ENCODE measurements at regions not wholly inside any gene's neighbourhood (a gene's known extent, or its start where the extent isn't known, plus 50 kb on each side); places are given as distances from the start of the nearest gene placed in this dataset.

DNA sequence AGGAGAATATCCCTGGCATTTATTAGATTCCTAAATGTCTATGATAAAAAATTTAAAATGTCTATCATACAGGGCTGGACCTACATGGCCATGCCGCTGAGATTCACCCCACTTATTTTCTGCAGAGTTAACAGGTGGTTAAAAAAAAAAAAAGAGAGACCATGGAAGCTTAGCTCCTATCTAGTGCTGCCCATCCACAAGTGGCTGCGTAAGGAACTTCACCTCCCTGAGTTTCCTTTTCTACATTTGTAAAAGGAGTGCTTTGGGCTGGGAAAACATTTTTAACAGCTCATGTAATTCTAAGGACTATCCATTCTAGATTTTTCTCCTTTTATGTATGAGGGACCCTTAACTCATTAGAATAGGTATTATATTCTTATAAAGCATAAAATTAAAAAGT lies 534.1 kb downstream of the MMUT start:
- no peaks in the 10 kb centered on the region for H3K9me3 Mint-ChIP-seq
- no peaks in the 10 kb centered on the region for H3K4me1 Mint-ChIP-seq
- no peaks in the 10 kb centered on the region for H3K36me3 Mint-ChIP-seq (ENCODE audit: low read depth)
- no peaks in the 10 kb centered on the region for H3K27me3 Mint-ChIP-seq (ENCODE audit: low read depth, poor library complexity)
- TF ChIP-seq, protein P1, sequence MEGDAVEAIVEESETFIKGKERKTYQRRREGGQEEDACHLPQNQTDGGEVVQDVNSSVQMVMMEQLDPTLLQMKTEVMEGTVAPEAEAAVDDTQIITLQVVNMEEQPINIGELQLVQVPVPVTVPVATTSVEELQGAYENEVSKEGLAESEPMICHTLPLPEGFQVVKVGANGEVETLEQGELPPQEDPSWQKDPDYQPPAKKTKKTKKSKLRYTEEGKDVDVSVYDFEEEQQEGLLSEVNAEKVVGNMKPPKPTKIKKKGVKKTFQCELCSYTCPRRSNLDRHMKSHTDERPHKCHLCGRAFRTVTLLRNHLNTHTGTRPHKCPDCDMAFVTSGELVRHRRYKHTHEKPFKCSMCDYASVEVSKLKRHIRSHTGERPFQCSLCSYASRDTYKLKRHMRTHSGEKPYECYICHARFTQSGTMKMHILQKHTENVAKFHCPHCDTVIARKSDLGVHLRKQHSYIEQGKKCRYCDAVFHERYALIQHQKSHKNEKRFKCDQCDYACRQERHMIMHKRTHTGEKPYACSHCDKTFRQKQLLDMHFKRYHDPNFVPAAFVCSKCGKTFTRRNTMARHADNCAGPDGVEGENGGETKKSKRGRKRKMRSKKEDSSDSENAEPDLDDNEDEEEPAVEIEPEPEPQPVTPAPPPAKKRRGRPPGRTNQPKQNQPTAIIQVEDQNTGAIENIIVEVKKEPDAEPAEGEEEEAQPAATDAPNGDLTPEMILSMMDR (IDR thresholded peaks at IDR 0.05): no peak
- no peak overlapping the region for H3K4me3 Mint-ChIP-seq
- DNase-seq: no peak
- H3K27ac Mint-ChIP-seq: no peak overlapping the region

DNA sequence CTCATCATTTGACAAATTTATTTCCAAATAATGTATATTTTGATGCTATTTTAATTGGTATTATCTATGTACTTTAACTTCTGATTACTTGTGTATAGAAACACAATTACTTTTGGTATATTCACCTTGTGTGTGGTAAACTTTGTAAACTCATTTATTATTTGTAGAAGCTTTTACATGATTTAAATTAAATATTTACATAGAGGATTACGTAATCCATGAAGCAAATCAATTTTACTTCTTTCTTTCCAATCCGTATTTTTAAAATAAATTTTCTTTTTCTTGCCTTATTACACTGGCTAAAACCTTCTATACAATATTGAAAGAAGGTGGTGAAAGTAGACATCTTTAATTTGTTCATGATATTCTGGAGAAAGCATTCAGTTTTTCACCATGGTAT lies 540.2 kb downstream of the MMUT start:
- H3K4me1 Mint-ChIP-seq: no peaks in the 10 kb centered on the region
- no peak overlapping the region for H3K27ac Mint-ChIP-seq
- DNase-seq: no peak
- H3K36me3 Mint-ChIP-seq (ENCODE audit: low read depth): no peaks in the 10 kb centered on the region
- H3K27me3 Mint-ChIP-seq (ENCODE audit: low read depth, poor library complexity): no peaks in the 10 kb centered on the region
- TF ChIP-seq, protein P1 (IDR thresholded peaks at IDR 0.05): no peak
- H3K4me3 Mint-ChIP-seq: no peak overlapping the region
- no peaks in the 10 kb centered on the region for H3K9me3 Mint-ChIP-seq

DNA sequence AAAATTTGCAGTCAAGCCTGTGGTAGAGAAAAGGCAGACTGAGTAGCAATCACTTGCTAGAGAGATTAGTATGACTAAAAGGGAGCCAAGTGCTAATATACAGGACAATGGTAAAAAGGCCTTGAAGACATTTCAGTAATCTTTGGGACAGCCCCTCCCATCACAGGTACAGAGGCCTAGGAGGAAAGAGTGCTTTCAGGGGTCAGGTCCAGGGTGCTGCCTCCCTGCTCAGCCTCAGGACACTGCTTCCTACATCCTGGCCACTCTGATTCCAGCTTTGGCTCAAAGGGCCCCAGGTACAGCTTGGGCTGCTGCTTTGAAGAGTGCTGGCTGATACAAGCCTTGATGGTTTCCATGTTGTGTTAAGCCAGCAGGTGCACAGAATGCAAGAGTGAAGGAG lies 543.5 kb downstream of the MMUT start:
- DNase-seq: no peak
- no peaks in the 10 kb centered on the region for H3K9me3 Mint-ChIP-seq
- no peaks in the 10 kb centered on the region for H3K27me3 Mint-ChIP-seq (ENCODE audit: low read depth, poor library complexity)
- TF ChIP-seq, protein P1 (IDR thresholded peaks at IDR 0.05): no peak
- H3K27ac Mint-ChIP-seq: no peak overlapping the region
- H3K36me3 Mint-ChIP-seq (ENCODE audit: low read depth): no peaks in the 10 kb centered on the region
- H3K4me1 Mint-ChIP-seq: no peaks in the 10 kb centered on the region
- no peak overlapping the region for H3K4me3 Mint-ChIP-seq

DNA sequence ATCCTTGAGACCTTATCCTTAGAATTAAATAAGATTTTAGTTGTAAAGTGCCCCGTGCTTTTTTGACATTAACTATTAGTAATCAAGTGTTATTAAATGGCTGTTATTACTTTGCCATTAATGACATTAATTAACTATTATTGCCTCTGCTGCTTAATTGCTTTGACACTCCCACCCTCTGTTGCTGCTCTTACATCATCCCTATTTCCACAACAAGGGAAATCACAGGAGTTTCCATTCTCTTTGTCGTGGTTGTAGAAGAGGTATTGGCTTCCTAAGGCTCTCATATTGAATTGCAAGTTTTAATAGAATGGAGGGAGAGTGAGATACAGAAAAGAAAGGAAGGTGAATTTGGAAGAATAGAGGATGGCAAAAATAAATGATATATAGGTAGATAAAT lies 545.8 kb downstream of the MMUT start:
- Mint-ChIP-seq H3K4me1 (no peaks in the 10 kb centered on the region), H3K27ac (no peak overlapping the region), H3K36me3 (ENCODE audit: low read depth) (no peaks in the 10 kb centered on the region), H3K27me3 (ENCODE audit: low read depth, poor library complexity) (no peaks in the 10 kb centered on the region), H3K4me3 (no peak overlapping the region), H3K9me3 (no peaks in the 10 kb centered on the region)
- no peak for DNase-seq
- TF ChIP-seq, protein P1 (IDR thresholded peaks at IDR 0.05): no peak

DNA sequence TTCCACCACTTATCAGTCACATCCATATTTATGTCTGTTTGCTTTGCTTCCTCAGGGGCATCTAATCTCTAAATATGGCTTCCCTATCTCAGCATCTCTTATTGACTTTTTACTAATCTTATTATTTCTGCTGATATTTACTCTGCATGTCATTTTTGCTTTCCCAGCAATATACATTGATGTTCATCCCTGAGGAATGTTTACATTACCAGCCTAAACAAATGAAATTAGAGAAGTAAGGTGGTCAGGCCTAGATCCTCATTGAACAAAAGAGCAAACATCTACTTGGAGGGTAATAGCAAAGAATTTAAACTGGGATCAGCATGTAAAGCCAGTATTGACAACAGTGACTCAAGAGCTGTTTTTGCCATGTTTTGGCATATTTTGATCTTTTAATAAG lies 546.4 kb downstream of the MMUT start:
- no peaks in the 10 kb centered on the region for H3K4me1 Mint-ChIP-seq
- no peak overlapping the region for H3K27ac Mint-ChIP-seq
- H3K36me3 Mint-ChIP-seq (ENCODE audit: low read depth): no peaks in the 10 kb centered on the region
- no peaks in the 10 kb centered on the region for H3K27me3 Mint-ChIP-seq (ENCODE audit: low read depth, poor library complexity)
- H3K4me3 Mint-ChIP-seq: no peak overlapping the region
- H3K9me3 Mint-ChIP-seq: no peaks in the 10 kb centered on the region
- TF ChIP-seq, protein P1 (IDR thresholded peaks at IDR 0.05): no peak
- DNase-seq: no peak

DNA sequence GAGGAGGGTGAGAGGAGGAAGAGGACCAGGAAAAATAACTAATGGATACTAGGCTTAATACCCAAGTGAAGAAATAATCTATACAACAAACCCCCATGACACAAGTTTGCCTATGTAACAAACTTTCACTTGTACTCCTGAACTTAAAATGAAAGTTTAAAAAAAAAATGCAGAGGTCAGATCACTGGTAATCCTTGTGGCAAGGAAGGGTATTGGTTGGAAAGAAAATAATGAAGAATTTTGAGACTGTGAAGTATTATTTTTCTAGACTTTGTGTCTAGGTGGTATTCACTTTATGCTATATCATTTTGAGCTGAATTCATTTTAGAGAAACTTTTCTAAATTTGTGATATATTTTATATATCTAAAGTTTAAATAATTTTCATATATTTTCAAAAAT lies 547.5 kb downstream of the MMUT start:
- H3K9me3 Mint-ChIP-seq: no peaks in the 10 kb centered on the region
- no peaks in the 10 kb centered on the region for H3K4me1 Mint-ChIP-seq
- TF ChIP-seq, protein P1 (IDR thresholded peaks at IDR 0.05): no peak
- DNase-seq: no peak
- no peak overlapping the region for H3K27ac Mint-ChIP-seq
- no peaks in the 10 kb centered on the region for H3K36me3 Mint-ChIP-seq (ENCODE audit: low read depth)
- no peaks in the 10 kb centered on the region for H3K27me3 Mint-ChIP-seq (ENCODE audit: low read depth, poor library complexity)
- no peak overlapping the region for H3K4me3 Mint-ChIP-seq
